CD14-positive monocyte (primary cell): ENCODE measurements at regions not wholly inside any gene's neighbourhood (a gene's known extent, or its start where the extent isn't known, plus 50 kb on each side); places are given as distances from the start of the nearest gene placed in this dataset.

Source experiments
- DNase-seq, 3 donors: peaks; one replicate each; pipeline ENCODE4 v3.0.0-alpha.2; 2011 to 2022
- H2AFZ ChIP-seq: 2 replicates; pipeline ENCODE4 v1.6.0; 2012; ENCODE audit warnings: mild to moderate bottlenecking, low read depth, low read length, inconsistent platforms; ENCODE audit not compliant: insufficient read depth, poor library complexity, severe bottlenecking
- H3K27ac ChIP-seq, 2 donors: 1 replicate in 1 of 2; 2 replicates in 1 of 2; pipeline ENCODE4 v1.5.1; 2012 to 2013; ENCODE audit warnings: low read length in 2 of 2, control low read depth in 1 of 2, inconsistent platforms in 1 of 2, low read depth in 1 of 2, mild to moderate bottlenecking in 1 of 2
- H3K27me3 ChIP-seq, 2 donors: one replicate each; pipeline versions ENCODE4 v1.6.0 to v1.6.1; 2011 to 2013; ENCODE audit warnings: low read length in 2 of 2; ENCODE audit not compliant: control insufficient read depth in 2 of 2, insufficient read depth in 2 of 2
- H3K36me3 ChIP-seq, 2 donors: replicated peaks in 1 of 2; 1 replicate in 1 of 2; 2 replicates in 1 of 2; pipeline versions ENCODE4 v1.5.1 to v1.6.1; 2012 to 2013; ENCODE audit warnings: low read length in 2 of 2, control low read depth in 1 of 2, inconsistent platforms in 1 of 2, mild to moderate bottlenecking in 1 of 2; ENCODE audit not compliant: insufficient read depth in 2 of 2, control insufficient read depth in 1 of 2
- H3K4me1 ChIP-seq, 2 donors: 1 replicate in 1 of 2; 2 replicates in 1 of 2; pipeline versions ENCODE4 v1.5.1 to v1.6.1; 2012 to 2013; ENCODE audit warnings: low read length in 2 of 2, control low read depth in 1 of 2, inconsistent platforms in 1 of 2, mild to moderate bottlenecking in 1 of 2, moderate library complexity in 1 of 2; ENCODE audit not compliant: insufficient read depth in 2 of 2, control insufficient read depth in 1 of 2
- H3K4me2 ChIP-seq: replicated peaks from 2 replicates; pipeline ENCODE3; 2012; ENCODE audit warnings: low read length, moderate library complexity, mild to moderate bottlenecking; ENCODE audit not compliant: poor library complexity, severe bottlenecking; ENCODE audit errors: extremely low read depth
- H3K4me3 ChIP-seq, 3 experiments: fragments of 200-600 bp in 1 of 3; sonication (generic) in 1 of 3; replicated peaks in 1 of 3; 1 replicate in 2 of 3; 2 replicates in 1 of 3; pipeline ENCODE4 v1.5.1; 2011 to 2013; ENCODE audit warnings: low read length in 3 of 3, mild to moderate bottlenecking in 3 of 3, control low read depth in 2 of 3, low read depth in 2 of 3, inconsistent platforms in 1 of 3, moderate library complexity in 1 of 3
- H3K79me2 ChIP-seq: 2 replicates; pipeline ENCODE4 v1.6.0; 2012; ENCODE audit warnings: mild to moderate bottlenecking, control low read depth, inconsistent platforms, low read length, moderate library complexity; ENCODE audit not compliant: insufficient read depth
- H3K9ac ChIP-seq: 2 replicates; pipeline ENCODE4 v1.6.0; 2017; ENCODE audit warnings: low read length, mild to moderate bottlenecking; ENCODE audit not compliant: insufficient read depth, poor library complexity, severe bottlenecking
- H3K9me3 ChIP-seq, 2 donors: replicated peaks in 1 of 2; 1 replicate in 1 of 2; 2 replicates in 1 of 2; pipeline versions ENCODE4 v1.5.1 to v1.6.1; 2012 to 2013; ENCODE audit warnings: low read length in 2 of 2, control low read depth in 1 of 2; ENCODE audit not compliant: control insufficient read depth in 1 of 2, insufficient read depth in 1 of 2
- H4K20me1 ChIP-seq: 2 replicates; pipeline ENCODE4 v1.6.0; 2012; ENCODE audit warnings: mild to moderate bottlenecking, low read length, control low read depth, moderate library complexity; ENCODE audit not compliant: insufficient read depth
- H3K27ac Mint-ChIP-seq, 7 donors: one replicate each; pipeline ENCODE4 v1.8.0; 2020; ENCODE audit warnings: mild to moderate bottlenecking in 7 of 7, mixed read lengths in 7 of 7, moderate library complexity in 6 of 7, inconsistent platforms in 2 of 7
- H3K27me3 Mint-ChIP-seq, 3 donors: one replicate each; pipeline ENCODE4 v1.8.0; 2021 to 2022; ENCODE audit warnings: low read depth in 3 of 3, mild to moderate bottlenecking in 3 of 3, mixed read lengths in 3 of 3, moderate library complexity in 3 of 3, inconsistent platforms in 1 of 3
- H3K36me3 Mint-ChIP-seq, 2 donors: one replicate each; pipeline ENCODE4 v1.8.0; 2020; ENCODE audit warnings: mixed read lengths in 2 of 2, inconsistent platforms in 1 of 2, mild to moderate bottlenecking in 1 of 2
- H3K4me1 Mint-ChIP-seq: one replicate; pipeline ENCODE4 v1.8.0; 2020; ENCODE audit warnings: mild to moderate bottlenecking, mixed read lengths
- H3K4me3 Mint-ChIP-seq, 2 donors: one replicate each; pipeline ENCODE4 v1.8.0; 2020; ENCODE audit warnings: mild to moderate bottlenecking in 2 of 2, mixed read lengths in 2 of 2, moderate library complexity in 1 of 2
- H3K9me3 Mint-ChIP-seq, 7 donors: one replicate each; pipeline ENCODE4 v1.8.0; 2020 to 2022; ENCODE audit warnings: mixed read lengths in 7 of 7, mild to moderate bottlenecking in 6 of 7, moderate library complexity in 6 of 7, inconsistent platforms in 2 of 7
- WGBS: methylation state at CpG from one replicate; pipeline ENCODE4 v1.1.5; 2013; ENCODE audit warnings: missing lambda C conversion rate; ENCODE audit not compliant: insufficient coverage; 5-methylcytosine and 5-hydroxymethylcytosine counted together
- intact Hi-C, 2 donors: fragments of 100-400 bp; cut with micrococcal nuclease; formaldehyde crosslinking; loops; one replicate each; pipeline versions ENCODE4 v1.15.0 to v1.15.1; 2023
- TF ChIP-seq, protein P1 (sequence below): fragments of 200-600 bp; IDR thresholded peaks from one replicate; pipeline ENCODE4 v1.8.0; 2022; ENCODE audit warnings: antibody characterized with exemption, mild to moderate bottlenecking

DNA sequence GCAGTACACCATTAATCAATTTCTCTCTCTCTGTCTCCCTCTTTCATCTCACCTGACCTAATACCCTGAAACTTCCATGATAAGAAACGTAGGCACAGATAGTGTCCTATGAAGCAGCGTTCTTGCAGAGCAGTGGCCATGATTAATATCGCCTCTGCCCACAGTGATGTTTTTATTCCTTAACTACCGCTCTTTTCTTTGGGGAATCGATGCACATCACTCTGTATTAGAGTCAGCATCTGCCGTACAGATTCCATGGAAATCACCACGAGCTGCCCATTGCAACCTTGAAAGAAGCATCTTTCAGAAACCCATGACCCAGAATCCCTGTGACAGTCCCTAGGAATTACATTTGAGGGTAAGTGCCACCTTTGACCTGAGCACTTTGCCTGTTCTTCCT, 152.0 kb upstream of the ECI2 start:
- no peaks in the 10 kb centered on the region for H4K20me1 ChIP-seq
- no peak overlapping the region for H3K4me3 ChIP-seq
- Mint-ChIP-seq H3K9me3 (peaks cover 0 to 1% (median 0%) of the 10 kb centered on the region in 7 donors), H3K27me3 (peaks cover 6 to 13% (median 10%) of the 10 kb centered on the region in 3 donors), H3K36me3 (no peaks in the 10 kb centered on the region), H3K4me3 (no peak overlapping the region), H3K27ac (no peak overlapping the region), H3K4me1 (no peaks in the 10 kb centered on the region)
- H3K27me3 ChIP-seq = peaks cover 0 to 2% of the 10 kb centered on the region in 2 donors
- H3K4me1 ChIP-seq = no peaks in the 10 kb centered on the region
- H3K9me3 ChIP-seq = no peaks in the 10 kb centered on the region
- no peaks in the 10 kb centered on the region for H3K79me2 ChIP-seq
- H3K4me2 ChIP-seq = no peak overlapping the region
- no peak overlapping the region for H3K9ac ChIP-seq
- H3K27ac ChIP-seq = no peak overlapping the region
- 95% methylated on average over 7 of the region's 7 CpGs for WGBS
- H3K36me3 ChIP-seq = no peaks in the 10 kb centered on the region
- intact Hi-C loops = no loop called here
- TF ChIP-seq, protein P1, sequence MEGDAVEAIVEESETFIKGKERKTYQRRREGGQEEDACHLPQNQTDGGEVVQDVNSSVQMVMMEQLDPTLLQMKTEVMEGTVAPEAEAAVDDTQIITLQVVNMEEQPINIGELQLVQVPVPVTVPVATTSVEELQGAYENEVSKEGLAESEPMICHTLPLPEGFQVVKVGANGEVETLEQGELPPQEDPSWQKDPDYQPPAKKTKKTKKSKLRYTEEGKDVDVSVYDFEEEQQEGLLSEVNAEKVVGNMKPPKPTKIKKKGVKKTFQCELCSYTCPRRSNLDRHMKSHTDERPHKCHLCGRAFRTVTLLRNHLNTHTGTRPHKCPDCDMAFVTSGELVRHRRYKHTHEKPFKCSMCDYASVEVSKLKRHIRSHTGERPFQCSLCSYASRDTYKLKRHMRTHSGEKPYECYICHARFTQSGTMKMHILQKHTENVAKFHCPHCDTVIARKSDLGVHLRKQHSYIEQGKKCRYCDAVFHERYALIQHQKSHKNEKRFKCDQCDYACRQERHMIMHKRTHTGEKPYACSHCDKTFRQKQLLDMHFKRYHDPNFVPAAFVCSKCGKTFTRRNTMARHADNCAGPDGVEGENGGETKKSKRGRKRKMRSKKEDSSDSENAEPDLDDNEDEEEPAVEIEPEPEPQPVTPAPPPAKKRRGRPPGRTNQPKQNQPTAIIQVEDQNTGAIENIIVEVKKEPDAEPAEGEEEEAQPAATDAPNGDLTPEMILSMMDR = no peak
- H2AFZ ChIP-seq = no peak overlapping the region
- DNase-seq = no peak

DNA sequence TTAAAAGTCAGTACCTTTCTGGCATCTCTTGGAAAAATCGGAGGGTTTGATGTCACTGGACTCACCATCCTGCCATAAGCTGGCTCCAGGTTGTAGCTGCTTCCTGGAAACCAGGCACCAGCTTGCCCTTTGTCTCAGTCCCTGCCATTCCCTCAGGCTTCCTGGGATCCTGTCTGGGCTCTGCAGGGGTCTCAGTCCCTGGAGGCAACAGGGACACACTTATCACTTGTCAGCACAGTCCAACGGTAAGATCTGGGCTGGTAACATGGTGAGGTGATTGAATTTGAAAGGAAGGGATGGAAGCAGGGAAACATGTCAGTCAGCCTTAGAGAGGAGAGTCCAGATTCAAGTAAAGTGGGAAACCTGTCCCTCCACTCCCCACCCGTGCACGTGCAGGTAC, 147.6 kb upstream of the ECI2 start:
- H3K9me3 Mint-ChIP-seq = peaks cover 0 to 2% (median 0%) of the 10 kb centered on the region in 7 donors
- no peak for DNase-seq
- H3K4me3 Mint-ChIP-seq = peak overlapping the region in 1 of 2 donors; percentile 14
- H3K4me1 Mint-ChIP-seq = peaks cover 7% of the 10 kb centered on the region
- intact Hi-C loops = no loop called here
- Histone ChIP-seq H3K79me2 (no peaks in the 10 kb centered on the region), H3K27ac (no peak overlapping the region), H3K27me3 (peaks cover 0 to 11% of the 10 kb centered on the region in 2 donors), H3K9me3 (no peaks in the 10 kb centered on the region), H2AFZ (no peak overlapping the region), H3K9ac (no peak overlapping the region), H3K4me2 (no peak overlapping the region), H3K4me1 (peaks cover 5% of the 10 kb centered on the region in 2 donors), H4K20me1 (no peaks in the 10 kb centered on the region), H3K36me3 (no peaks in the 10 kb centered on the region), H3K4me3 (no peak overlapping the region)
- peaks cover 20 to 28% (median 26%) of the 10 kb centered on the region in 3 donors for H3K27me3 Mint-ChIP-seq
- H3K36me3 Mint-ChIP-seq = no peaks in the 10 kb centered on the region
- no peak overlapping the region for H3K27ac Mint-ChIP-seq
- TF ChIP-seq, protein P1 = no peak
- WGBS = 83% methylated on average over 1 of the region's 4 CpGs
